Ectodermal cell (in vitro differentiated cells): ENCODE measurements at regions not wholly inside any gene's neighbourhood (a gene's known extent, or its start where the extent isn't known, plus 50 kb on each side); places are given as distances from the start of the nearest gene placed in this dataset.

Source experiments
- H3K27ac ChIP-seq: 2 replicates; pipeline ENCODE4 v1.7.0; 2013; ENCODE audit warnings: mild to moderate bottlenecking, low read depth, low read length; ENCODE audit not compliant: insufficient read depth, poor library complexity, severe bottlenecking
- H3K27me3 ChIP-seq: 2 replicates; pipeline ENCODE4 v1.7.0; 2013; ENCODE audit warnings: mild to moderate bottlenecking, low read length; ENCODE audit not compliant: insufficient read depth, control insufficient read depth, poor library complexity, severe bottlenecking
- H3K36me3 ChIP-seq: one replicate; pipeline ENCODE4 v1.7.0; 2013; ENCODE audit warnings: low read length; ENCODE audit not compliant: control insufficient read depth, insufficient read depth
- H3K4me1 ChIP-seq: one replicate; pipeline ENCODE4 v1.7.0; 2013; ENCODE audit warnings: low read length; ENCODE audit not compliant: control insufficient read depth, insufficient read depth
- H3K4me3 ChIP-seq: 2 replicates; pipeline ENCODE4 v1.7.0; 2013; ENCODE audit warnings: low read depth, low read length, control low read depth; ENCODE audit not compliant: insufficient read depth
- H3K9me3 ChIP-seq: 2 replicates; pipeline ENCODE4 v1.7.0; 2013; ENCODE audit warnings: mild to moderate bottlenecking, low read length, moderate library complexity; ENCODE audit not compliant: control insufficient read depth
- WGBS, 2 experiments: methylation state at CpG; one replicate each; pipeline ENCODE4 v1.1.7; 2013; ENCODE audit warnings: missing lambda C conversion rate in 2 of 2; 5-methylcytosine and 5-hydroxymethylcytosine counted together

GRCh38 chr2:39608686-39609441 is 56.9 kb upstream of the TMEM178A start:
- Histone ChIP-seq H3K36me3 (no peaks in the 10 kb centered on the region), H3K4me3 (no peak overlapping the region), H3K4me1 (peaks cover 15% of the 10 kb centered on the region), H3K9me3 (no peaks in the 10 kb centered on the region), H3K27ac (no peak overlapping the region), H3K27me3 (no peaks in the 10 kb centered on the region)
- 87 to 89% methylated on average over 6 of the region's 6 CpGs for WGBS, 2 experiments

GRCh38 chr2:39609917-39610316 is 55.8 kb upstream of the TMEM178A start:
- Histone ChIP-seq H3K27me3 (no peaks in the 10 kb centered on the region), H3K4me1 (peaks cover 15% of the 10 kb centered on the region), H3K27ac (no peak overlapping the region), H3K9me3 (no peaks in the 10 kb centered on the region), H3K36me3 (no peaks in the 10 kb centered on the region), H3K4me3 (no peak overlapping the region)
- WGBS, 2 experiments = 85 to 95% methylated on average over 1 to 2 of the region's 2 CpGs

DNA sequence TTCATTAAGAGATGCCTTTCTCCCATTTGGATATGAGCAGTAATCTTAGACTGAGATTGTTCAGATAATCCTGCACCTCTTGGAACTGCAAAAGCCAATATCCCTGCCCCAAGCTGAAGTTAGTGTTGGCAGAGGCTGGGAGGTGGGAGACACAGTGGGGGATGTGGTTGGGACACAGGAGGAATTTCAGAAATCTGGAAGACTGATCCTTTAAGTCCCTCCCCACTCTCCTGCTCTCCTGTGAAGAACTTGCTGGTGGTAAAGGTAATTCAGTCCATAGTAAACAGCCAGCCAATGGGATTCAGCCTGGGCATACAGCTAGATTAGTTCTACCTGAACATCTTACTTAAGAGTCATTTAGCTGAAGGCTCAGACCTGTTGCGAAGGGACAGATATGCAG is 50.0 kb upstream of the TMEM178A start:
- H3K4me1 ChIP-seq = peaks cover 9% of the 10 kb centered on the region
- H3K36me3 ChIP-seq = no peaks in the 10 kb centered on the region
- 96 to 100% methylated on average over 1 of the region's 1 CpG for WGBS, 2 experiments
- no peak overlapping the region for H3K4me3 ChIP-seq
- H3K27me3 ChIP-seq = no peaks in the 10 kb centered on the region
- H3K9me3 ChIP-seq = no peaks in the 10 kb centered on the region
- no peak overlapping the region for H3K27ac ChIP-seq
